H1 (cell line): ENCODE measurements at regions not wholly inside any gene's neighbourhood (a gene's known extent, or its start where the extent isn't known, plus 50 kb on each side); places are given as distances from the start of the nearest gene placed in this dataset.

ENCODE experiments used
- CTCF ChIA-PET: fragments of 300-600 bp; sonication (Branson Sonifier 250); formaldehyde crosslinking; loops from one replicate; lab custom pipeline; 2021; ENCODE audit not compliant: partially characterized antibody; lab: Charles Lee
- POLR2A ChIA-PET: fragments of 300-600 bp; sonication (Branson Sonifier 250); formaldehyde crosslinking; loops from one replicate; lab custom pipeline; 2021; ENCODE audit warnings: inconsistent platforms; ENCODE audit not compliant: partially characterized antibody; lab: Charles Lee
- DNase-seq, 2 experiments: peaks; one replicate each; pipeline versions ENCODE4 v3.0.0 to v3.0.0-alpha.2; 2010 to 2022; ENCODE audit warnings: low spot score in 2 of 2, low read depth in 1 of 2, mixed read lengths in 1 of 2
- FAIRE-seq: peaks from 2 replicates; lab custom pipeline; 2011; peaks lifted over from hg19 to GRCh38; lab: Jason Lieb, UNC
- H2AFZ ChIP-seq: 2 replicates; pipeline ENCODE4 v1.8.1; 2012; ENCODE audit warnings: low read length, inconsistent platforms
- H2AK5ac ChIP-seq: 2 replicates; pipeline ENCODE4 v1.6.1; 2013; ENCODE audit warnings: low read depth, low read length
- H2BK120ac ChIP-seq: replicated peaks from 2 replicates; pipeline ENCODE3; 2013; ENCODE audit warnings: low read depth, low read length, inconsistent platforms
- H2BK12ac ChIP-seq: 2 replicates; pipeline ENCODE4 v1.6.1; 2013; ENCODE audit warnings: low read depth, low read length
- H2BK15ac ChIP-seq: 2 replicates; pipeline ENCODE4 v1.6.1; 2013; ENCODE audit warnings: low read length
- H2BK20ac ChIP-seq: 2 replicates; pipeline ENCODE4 v1.6.1; 2013; ENCODE audit warnings: low read length
- H2BK5ac ChIP-seq: 2 replicates; pipeline ENCODE4 v1.6.1; 2013; ENCODE audit warnings: low read depth, low read length
- H3K14ac ChIP-seq: 2 replicates; pipeline ENCODE4 v1.6.1; 2013; ENCODE audit warnings: inconsistent platforms; ENCODE audit not compliant: insufficient read length
- H3K18ac ChIP-seq: 2 replicates; pipeline ENCODE4 v1.6.1; 2013; ENCODE audit warnings: low read length; ENCODE audit errors: extremely low read depth
- H3K23ac ChIP-seq: 2 replicates; pipeline ENCODE4 v1.6.1; 2013; ENCODE audit warnings: inconsistent platforms; ENCODE audit not compliant: insufficient read length
- H3K23me2 ChIP-seq: 2 replicates; pipeline ENCODE4 v1.6.1; 2013; ENCODE audit warnings: low read depth, low read length
- H3K27ac ChIP-seq: 2 replicates; pipeline ENCODE4 v1.6.1; 2011; ENCODE audit warnings: low read depth, low read length, inconsistent platforms
- H3K27me3 ChIP-seq, 4 experiments: replicated peaks in 1 of 4; 1 replicate in 1 of 4; 2 replicates in 3 of 4; pipeline versions ENCODE4 v1.6.1 to v1.8.1; 2011 to 2013; ENCODE audit warnings: low read length in 3 of 4, mild to moderate bottlenecking in 3 of 4, inconsistent platforms in 2 of 4, mixed read lengths in 2 of 4, moderate library complexity in 1 of 4; ENCODE audit not compliant: control insufficient read depth in 3 of 4, insufficient read depth in 3 of 4; ENCODE audit errors: extremely low read depth in 1 of 4
- H3K36me3 ChIP-seq, 4 experiments: 2 replicates each; pipeline versions ENCODE4 v1.6.1 to v1.8.1; 2011 to 2013; ENCODE audit warnings: mild to moderate bottlenecking in 4 of 4, low read length in 3 of 4, moderate library complexity in 2 of 4, control low read depth in 1 of 4, inconsistent platforms in 1 of 4; ENCODE audit not compliant: insufficient read depth in 4 of 4, control insufficient read depth in 2 of 4
- H3K4ac ChIP-seq: replicated peaks from 2 replicates; pipeline ENCODE3; 2013; ENCODE audit warnings: low read length, low read depth, mixed read lengths, inconsistent platforms; ENCODE audit not compliant: insufficient read length
- H3K4me1 ChIP-seq, 4 experiments: replicated peaks in 1 of 4; 1 replicate in 1 of 4; 2 replicates in 3 of 4; pipeline versions ENCODE4 v1.6.1 to v1.8.1; 2011 to 2013; ENCODE audit warnings: low read length in 3 of 4, inconsistent platforms in 2 of 4, mixed read lengths in 1 of 4; ENCODE audit not compliant: insufficient read depth in 4 of 4, control insufficient read depth in 3 of 4
- H3K4me2 ChIP-seq, 2 experiments: 2 replicates each; pipeline versions ENCODE4 v1.6.1 to v1.8.1; 2011 to 2013; ENCODE audit warnings: low read depth in 2 of 2, low read length in 2 of 2, control low read depth in 1 of 2, inconsistent platforms in 1 of 2, mild to moderate bottlenecking in 1 of 2; ENCODE audit not compliant: insufficient read depth in 1 of 2
- H3K4me3 ChIP-seq, 4 experiments: fragments of 200-600, 300-600 bp in 1 of 4; sonication (generic), shearing (Covaris generic), sonication (Bioruptor Twin) in 1 of 4; 2 replicates each; pipeline versions ENCODE4 v1.5.1 to v1.8.1; 2011 to 2016; ENCODE audit warnings: low read length in 4 of 4, low read depth in 3 of 4, control low read depth in 2 of 4, inconsistent platforms in 2 of 4, mild to moderate bottlenecking in 2 of 4, mixed read lengths in 1 of 4, moderate library complexity in 1 of 4; ENCODE audit not compliant: insufficient read depth in 2 of 4; ENCODE audit errors: extremely low read depth in 1 of 4
- H3K56ac ChIP-seq: replicated peaks from 2 replicates; pipeline ENCODE3; 2013; ENCODE audit warnings: low read depth, mild to moderate bottlenecking, mixed read lengths, low read length, inconsistent platforms; ENCODE audit not compliant: insufficient read length
- H3K79me1 ChIP-seq: 2 replicates; pipeline ENCODE4 v1.6.1; 2013; ENCODE audit warnings: low read depth, low read length, control low read depth
- H3K79me2 ChIP-seq, 2 experiments: 2 replicates each; pipeline versions ENCODE4 v1.6.1 to v1.8.1; 2012 to 2013; ENCODE audit warnings: low read length in 2 of 2, mild to moderate bottlenecking in 2 of 2, inconsistent platforms in 1 of 2; ENCODE audit not compliant: insufficient read depth in 2 of 2, control insufficient read depth in 1 of 2
- H3K9ac ChIP-seq, 4 experiments: replicated peaks in 1 of 4; 1 replicate in 1 of 4; 2 replicates in 3 of 4; pipeline versions ENCODE4 v1.6.1 to v1.8.1; 2011 to 2013; ENCODE audit warnings: low read depth in 3 of 4, low read length in 3 of 4, control low read depth in 2 of 4, mild to moderate bottlenecking in 2 of 4, moderate library complexity in 2 of 4, inconsistent platforms in 1 of 4; ENCODE audit errors: extremely low read depth in 1 of 4
- H3K9me3 ChIP-seq, 2 experiments: 2 replicates each; pipeline versions ENCODE4 v1.6.1 to v1.8.1; 2012 to 2013; ENCODE audit warnings: mild to moderate bottlenecking in 2 of 2, moderate library complexity in 2 of 2, control low read depth in 1 of 2, inconsistent platforms in 1 of 2, low read depth in 1 of 2, low read length in 1 of 2, mixed read lengths in 1 of 2; ENCODE audit not compliant: insufficient read depth in 2 of 2
- H4K20me1 ChIP-seq, 2 experiments: replicated peaks in 1 of 2; 2 replicates each; pipeline versions ENCODE3 to v1.8.1; 2011 to 2013; ENCODE audit warnings: inconsistent platforms in 2 of 2, low read length in 2 of 2, mild to moderate bottlenecking in 1 of 2; ENCODE audit not compliant: insufficient read depth in 2 of 2, control insufficient read depth in 1 of 2
- H4K5ac ChIP-seq: 2 replicates; pipeline ENCODE4 v1.6.1; 2013; ENCODE audit warnings: low read length, low read depth, mixed read lengths, inconsistent platforms; ENCODE audit not compliant: insufficient read length
- H4K8ac ChIP-seq: 2 replicates; pipeline ENCODE4 v1.8.0; 2013; ENCODE audit warnings: mild to moderate bottlenecking, moderate library complexity, low read length, inconsistent platforms; ENCODE audit not compliant: insufficient read depth; ENCODE audit errors: extremely low read depth
- H4K91ac ChIP-seq: replicated peaks from 2 replicates; pipeline ENCODE3; 2013; ENCODE audit warnings: low read length, mixed read lengths, inconsistent platforms; ENCODE audit not compliant: insufficient read length
- ATF2 ChIP-seq: IDR thresholded peaks from 2 replicates; pipeline ENCODE4 v1.6.1; 2012; ENCODE audit warnings: low read length, inconsistent platforms
- BCL11A ChIP-seq, 2 experiments: IDR thresholded peaks; one replicate each; pipeline ENCODE4 v1.6.1; 2011; ENCODE audit warnings: low read depth in 2 of 2, low read length in 2 of 2, mild to moderate bottlenecking in 2 of 2
- BRCA1 ChIP-seq: IDR thresholded peaks from 2 replicates; pipeline ENCODE4 v1.6.1; 2012; ENCODE audit warnings: low read depth, low read length, improper control_type of control experiment
- KDM5A ChIP-seq: fragments of 200-600 bp; IDR thresholded peaks from 2 replicates; pipeline ENCODE4 v1.7.1; 2012; ENCODE audit warnings: mild to moderate bottlenecking, low read length, inconsistent platforms, mixed read lengths
- SIX5 ChIP-seq: IDR thresholded peaks from 2 replicates; pipeline ENCODE4 v1.6.1; 2011; ENCODE audit warnings: mild to moderate bottlenecking, low read depth, low read length

- H3K36me3 ChIP-seq, result peaks cover 0 to 3% (median 0%) of the 10 kb centered on the region in 4 experiments; a peak in 1 of 8 replicates
- H3K23me2 ChIP-seq, result no peaks in the 10 kb centered on the region
- H2BK120ac ChIP-seq, result no peak overlapping the region
- no peak overlapping the region for H4K91ac ChIP-seq
- H3K56ac ChIP-seq, result no peak overlapping the region
- H3K27ac ChIP-seq, result no peak overlapping the region
- ChIA-PET POLR2A (no interaction called here), CTCF (no interaction called here)
- FAIRE-seq, result no peak
- H3K18ac ChIP-seq, result no peak overlapping the region
- no peak overlapping the region for H2BK20ac ChIP-seq
- H2AFZ ChIP-seq, result no peak overlapping the region
- no peak overlapping the region for H2BK15ac ChIP-seq
- no peak overlapping the region for H3K23ac ChIP-seq
- H3K4me1 ChIP-seq, result no peaks in the 10 kb centered on the region
- H2BK12ac ChIP-seq, result no peak overlapping the region
- no peaks in the 10 kb centered on the region for H3K79me2 ChIP-seq
- H2BK5ac ChIP-seq, result no peak overlapping the region
- H3K9ac ChIP-seq, result no peak overlapping the region
- no peak overlapping the region for H4K5ac ChIP-seq
- no peak overlapping the region for H3K4me3 ChIP-seq
- H3K4me2 ChIP-seq, result no peak overlapping the region
- no peaks in the 10 kb centered on the region for H3K79me1 ChIP-seq
- H2AK5ac ChIP-seq, result no peak overlapping the region
- H3K9me3 ChIP-seq, result peaks cover 44 to 45% of the 10 kb centered on the region in 2 experiments
- H4K8ac ChIP-seq, result no peak overlapping the region
- no peak overlapping the region for H3K14ac ChIP-seq
- no peak for DNase-seq
- H4K20me1 ChIP-seq, result no peaks in the 10 kb centered on the region
- H3K4ac ChIP-seq, result no peak overlapping the region
- H3K27me3 ChIP-seq, result no peaks in the 10 kb centered on the region
- TF ChIP-seq SIX5, result no peak
- no peak for TF ChIP-seq BCL11A (IDR thresholded peaks at IDR 0.05; ENCODE audit: low read depth in 2 of 2, low read length in 2 of 2)
- TF ChIP-seq BRCA1, result no peak
- no peak for TF ChIP-seq KDM5A
- TF ChIP-seq ATF2, result no peak
These were observed 735.3 kb upstream of the CADM2 start for GRCh38 chr3:84223512-84223911.
